Activated T-cell treated with anti-CD3 and anti-CD28 coated beads, Interleukin-2, amount 50 U/mL, for 1 hour (primary cell): ENCODE measurements at regions not wholly inside any gene's neighbourhood (a gene's known extent, or its start where the extent isn't known, plus 50 kb on each side); places are given as distances from the start of the nearest gene placed in this dataset.

Experiments used
- DNase-seq: peaks from one replicate; pipeline ENCODE4 v3.0.0-alpha.2; 2020

- DNase-seq = no peak
Observed at GRCh38 chr10:3908183-3908582, 123.2 kb upstream of the KLF6 start.

GRCh38 chr10:3907514-3907913 is 122.5 kb upstream of the KLF6 start:
- no peak for DNase-seq

GRCh38 chr10:3906511-3907111 is 121.6 kb upstream of the KLF6 start:
- no peak for DNase-seq

GRCh38 chr10:3904419-3904960 is 119.5 kb upstream of the KLF6 start:
- no peak for DNase-seq

GRCh38 chr10:3902809-3903410 is 117.9 kb upstream of the KLF6 start:
- DNase-seq = no peak

GRCh38 chr10:3902054-3902808 is 117.2 kb upstream of the KLF6 start:
- DNase-seq = peak; percentile 35

- DNase-seq = no peak
Observed at GRCh38 chr10:3901370-3901769, 116.4 kb upstream of the KLF6 start.

GRCh38 chr10:3900391-3900790 is 115.4 kb upstream of the KLF6 start:
- no peak for DNase-seq

GRCh38 chr10:3898821-3899220 is 113.8 kb upstream of the KLF6 start:
- DNase-seq = no peak

GRCh38 chr10:3897156-3897555 is 112.1 kb upstream of the KLF6 start:
- DNase-seq = no peak

- DNase-seq = no peak
Observed at GRCh38 chr10:3896161-3896560, 111.2 kb upstream of the KLF6 start.

- no peak for DNase-seq
Observed at GRCh38 chr10:3895045-3895631, 110.1 kb upstream of the KLF6 start.

- DNase-seq = no peak
Observed at GRCh38 chr10:3893901-3894563, 109.0 kb upstream of the KLF6 start.

- DNase-seq = peak; percentile 38
Observed at GRCh38 chr10:3892440-3893425, 107.7 kb upstream of the KLF6 start.

- DNase-seq = no peak
Observed at GRCh38 chr10:3891396-3891795, 106.4 kb upstream of the KLF6 start.

- DNase-seq = no peak
Observed at GRCh38 chr10:3890602-3891352, 105.8 kb upstream of the KLF6 start.

GRCh38 chr10:3889961-3890522 is 105.0 kb upstream of the KLF6 start:
- DNase-seq = no peak

GRCh38 chr10:3887885-3888476 is 103.0 kb upstream of the KLF6 start:
- peak; percentile 57 for DNase-seq

- DNase-seq = peak; percentile 42
Observed at GRCh38 chr10:3887404-3887803, 102.4 kb upstream of the KLF6 start.

- no peak for DNase-seq
Observed at GRCh38 chr10:3886641-3887251, 101.7 kb upstream of the KLF6 start.
